Frontal cortex (tissue), 3 donors: ENCODE measurements at regions not wholly inside any gene's neighbourhood (a gene's known extent, or its start where the extent isn't known, plus 50 kb on each side); places are given as distances from the start of the nearest gene placed in this dataset.
"Not testable (repeated sequence)": the region's sequence is repeated elsewhere in the genome, so short reads cannot be mapped to it uniquely, and the experiment has no call there.

ENCODE experiments used
- DNase-seq, 2 donors: peaks; one replicate each; pipeline ENCODE4 v3.0.0; 2012; ENCODE audit warnings: low spot score in 2 of 2
- FAIRE-seq: peaks from 2 replicates; lab custom pipeline; 2012; peaks lifted over from hg19 to GRCh38; lab: Jason Lieb, UNC
- donor health status: control.
- donor health status: control.
- donor health status: control.

- FAIRE-seq (no peak), DNase-seq (no peak)
These were observed 521.9 kb downstream of the PLOD2 start for GRCh38 chr3:145639003-145639606.

DNA sequence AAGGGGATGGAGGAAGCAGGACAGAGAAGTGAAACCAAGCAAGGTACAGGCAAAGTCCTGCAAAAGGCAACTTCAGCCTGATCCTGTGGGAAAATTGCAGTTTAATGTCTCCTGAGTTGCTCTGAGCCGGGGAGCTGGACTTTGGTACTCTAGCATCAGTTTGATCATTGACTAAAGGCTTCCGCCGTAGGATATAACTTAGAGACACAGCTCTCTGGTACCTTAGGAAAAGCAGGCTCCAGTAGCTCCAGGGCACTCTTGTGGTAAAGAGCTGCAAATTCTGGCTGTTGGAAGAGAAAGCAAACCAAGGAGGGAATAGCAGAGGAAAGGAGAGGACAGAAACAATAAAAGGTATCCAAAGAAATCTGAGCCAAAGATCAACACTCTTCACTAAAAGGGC, 521.1 kb downstream of the PLOD2 start:
- no peak for DNase-seq
- FAIRE-seq = no peak

DNA sequence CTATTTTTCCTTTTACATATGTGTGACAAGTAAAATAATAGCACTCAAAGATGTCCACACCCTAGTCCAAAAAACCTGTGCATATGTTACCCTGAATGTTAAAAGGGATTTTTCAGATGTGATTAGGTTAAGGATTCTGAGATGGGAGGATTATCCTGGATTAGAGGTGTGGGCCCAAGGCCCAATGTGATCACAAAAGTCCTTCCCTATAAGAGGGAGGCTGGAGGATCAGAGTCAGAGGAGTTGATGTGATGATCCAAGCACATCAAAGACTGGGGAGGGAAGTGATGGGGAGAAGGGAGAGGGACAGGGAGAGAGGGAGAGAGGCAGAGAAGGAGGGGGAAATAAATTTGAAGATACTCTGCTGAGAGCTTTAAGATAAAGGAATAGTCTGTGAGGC, 512.6 kb downstream of the PLOD2 start:
- DNase-seq = no peak
- FAIRE-seq = no peak

GRCh38 chr3:145649368-145649887, 511.6 kb downstream of the PLOD2 start:
- no peak for FAIRE-seq
- no peak for DNase-seq

GRCh38 chr3:145650170-145650569, 510.8 kb downstream of the PLOD2 start:
- no peak for FAIRE-seq

GRCh38 chr3:145671121-145671520, 489.9 kb downstream of the PLOD2 start:
- FAIRE-seq (no peak), DNase-seq (no peak)

More at GRCh38 chr3:145650170-145650569, 510.8 kb downstream of the PLOD2 start:
- DNase-seq = no peak

DNA sequence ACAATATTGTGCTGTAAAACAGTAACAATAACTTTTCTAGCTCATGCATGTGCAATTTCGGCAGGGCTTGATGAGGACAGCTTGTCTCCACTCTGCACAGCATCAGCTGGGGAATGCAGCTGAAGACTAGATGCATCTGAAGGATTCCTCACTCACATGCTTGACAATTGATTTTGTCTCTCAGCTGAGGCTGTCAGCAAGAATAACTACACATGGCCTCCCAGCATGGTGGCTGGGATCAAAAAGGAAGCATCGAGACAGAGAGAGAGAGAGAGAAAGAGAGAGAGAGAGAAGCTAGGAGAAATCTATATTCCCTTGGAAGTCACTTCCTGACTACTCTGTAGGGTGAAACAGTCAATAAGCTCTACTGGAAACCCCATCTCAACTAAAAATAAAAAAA, 487.1 kb downstream of the PLOD2 start:
- FAIRE-seq (no peak), DNase-seq (no peak)

- FAIRE-seq = no peak
These were observed 482.6 kb downstream of the PLOD2 start for GRCh38 chr3:145678401-145678800.

DNA sequence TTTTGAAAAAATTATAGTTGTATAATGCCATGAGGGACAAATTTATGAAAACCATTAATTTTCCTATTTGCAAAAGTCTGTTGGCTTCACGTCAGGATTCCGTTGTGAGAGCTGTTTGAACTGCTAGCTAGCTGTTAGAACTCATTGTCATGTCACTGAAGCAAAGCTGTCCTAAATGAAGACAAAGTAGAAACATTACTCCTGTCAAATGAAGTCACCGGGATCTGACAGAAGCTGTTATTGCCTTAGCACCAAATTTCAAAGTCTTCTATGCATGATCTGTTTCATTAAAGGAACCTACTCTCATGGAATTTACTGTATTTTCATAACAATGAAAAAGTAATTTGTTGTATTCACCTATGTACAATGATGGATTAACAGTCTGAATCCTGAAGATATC, 479.8 kb downstream of the PLOD2 start:
- FAIRE-seq (no peak), DNase-seq (no peak)

More at GRCh38 chr3:145678401-145678800, 482.6 kb downstream of the PLOD2 start:
- no peak for DNase-seq

DNA sequence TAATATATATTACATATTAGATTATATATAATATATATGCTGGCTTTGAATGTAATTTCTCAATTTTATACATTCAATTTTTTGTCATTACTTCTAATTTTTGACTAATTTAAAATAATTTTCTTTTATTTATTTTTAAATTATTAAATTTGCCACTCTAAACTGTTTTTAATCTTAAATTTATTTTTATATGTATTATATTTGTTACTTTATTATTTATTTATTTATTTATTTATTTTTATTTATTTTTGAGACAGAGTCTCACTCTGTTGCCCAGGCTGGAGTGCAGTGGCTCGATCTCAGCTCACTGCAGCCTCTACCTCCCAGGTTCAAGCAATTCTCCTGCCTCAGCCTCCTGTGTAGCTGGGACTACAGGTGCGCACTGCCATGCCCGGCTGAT, 473.0 kb downstream of the PLOD2 start:
- peak; percentile 91 for FAIRE-seq
- DNase-seq = not testable (repeated sequence)

DNA sequence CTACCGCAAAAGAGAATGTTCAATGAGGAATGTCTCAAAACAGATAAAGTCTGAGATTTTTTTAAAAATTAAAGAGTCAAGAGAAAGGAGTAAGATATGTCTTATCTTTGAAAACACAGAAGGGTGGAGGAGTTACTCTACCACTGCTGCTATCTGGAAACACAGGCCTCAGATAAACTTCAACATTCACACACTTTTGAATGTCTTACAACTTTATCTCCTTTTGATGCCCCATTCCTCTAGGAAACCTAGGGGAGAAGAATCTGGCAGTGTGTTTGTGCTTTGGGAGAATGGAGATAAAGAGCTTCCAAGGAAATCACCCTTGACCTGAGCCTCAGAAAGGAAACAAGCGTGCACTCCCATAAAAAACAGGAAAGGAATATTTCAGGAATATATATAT, 468.2 kb downstream of the PLOD2 start:
- no peak for DNase-seq
- FAIRE-seq = no peak

GRCh38 chr3:145696011-145696410, 465.0 kb downstream of the PLOD2 start:
- no peak for DNase-seq
- no peak for FAIRE-seq

- FAIRE-seq (no peak), DNase-seq (no peak)
These were observed 462.7 kb downstream of the PLOD2 start for GRCh38 chr3:145698250-145698649.

- DNase-seq (no peak), FAIRE-seq (no peak)
These were observed 462.2 kb downstream of the PLOD2 start for GRCh38 chr3:145698749-145699148.

- DNase-seq (no peak), FAIRE-seq (no peak)
These were observed 457.0 kb downstream of the PLOD2 start for GRCh38 chr3:145704020-145704419.

GRCh38 chr3:145709779-145710178, 451.2 kb downstream of the PLOD2 start:
- not testable (repeated sequence) for DNase-seq, FAIRE-seq

- FAIRE-seq (no peak), DNase-seq (no peak)
These were observed 444.5 kb downstream of the PLOD2 start for GRCh38 chr3:145716519-145716918.

DNA sequence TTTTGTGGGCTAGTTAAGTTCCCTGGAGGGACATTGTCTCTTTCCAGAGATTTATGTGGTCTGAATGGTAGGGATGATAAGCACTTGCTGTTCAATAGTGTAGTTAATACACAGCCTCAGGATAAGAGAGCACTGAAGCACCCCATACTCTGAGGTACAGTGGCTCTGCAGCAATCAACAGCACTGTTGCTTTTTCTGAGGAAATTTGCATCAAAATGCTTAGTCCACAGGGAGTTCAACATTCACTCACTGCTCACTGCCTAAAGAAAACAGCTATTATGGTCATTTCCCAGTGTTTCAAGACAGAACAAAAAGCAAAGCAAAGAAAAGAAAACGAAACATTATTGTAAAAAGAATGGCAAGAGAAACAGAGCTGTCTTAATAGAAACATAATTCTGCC, 441.9 kb downstream of the PLOD2 start:
- FAIRE-seq = no peak
- DNase-seq = no peak

- FAIRE-seq (no peak), DNase-seq (no peak)
These were observed 439.6 kb downstream of the PLOD2 start for GRCh38 chr3:145721273-145721805.

DNA sequence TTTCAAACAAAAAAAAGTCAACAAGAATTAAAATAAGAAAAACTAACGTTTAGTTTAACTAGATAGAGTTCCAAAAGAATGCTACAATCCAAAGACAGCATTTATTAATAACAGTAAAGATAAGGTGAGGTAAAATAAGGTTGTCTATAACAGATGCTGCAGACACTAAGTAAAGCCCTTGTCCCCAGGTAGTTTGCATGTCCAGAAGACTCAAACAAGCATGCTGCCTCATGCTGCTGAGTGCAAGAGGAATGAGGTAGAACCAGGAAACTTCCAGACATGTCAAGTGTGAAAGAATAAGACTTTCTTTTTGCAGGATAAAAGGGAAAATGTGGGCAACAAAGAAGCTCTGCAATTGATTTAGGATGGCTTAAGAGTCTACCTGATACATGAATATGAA, 439.2 kb downstream of the PLOD2 start:
- DNase-seq (no peak), FAIRE-seq (no peak)

DNA sequence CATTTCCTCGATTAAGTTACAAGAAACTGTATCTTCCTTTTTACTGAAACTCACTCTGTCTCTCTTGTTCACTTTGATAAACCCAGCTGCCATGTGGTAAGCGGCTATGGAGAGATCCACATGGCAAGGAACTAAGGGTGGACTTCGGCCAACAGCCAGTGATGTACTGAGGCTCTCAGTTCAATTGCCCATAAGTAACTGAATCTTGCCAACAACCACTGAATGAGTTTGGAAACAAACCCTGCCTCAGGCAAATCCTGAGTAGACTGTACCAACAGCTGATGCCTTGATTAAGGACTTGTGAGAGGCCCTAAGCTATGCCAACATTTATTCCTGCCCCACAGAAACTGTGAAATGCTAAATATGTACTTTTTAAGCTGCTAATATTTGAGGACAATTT, 433.5 kb downstream of the PLOD2 start:
- DNase-seq = no peak
- no peak for FAIRE-seq

- DNase-seq (no peak), FAIRE-seq (no peak)
These were observed 425.4 kb downstream of the PLOD2 start for GRCh38 chr3:145735631-145736030.
